ENCODE measurements at regions not wholly inside any gene's neighbourhood (a gene's known extent, or its start where the extent isn't known, plus 50 kb on each side); places are given as distances from the start of the nearest gene placed in this dataset.

DNA sequence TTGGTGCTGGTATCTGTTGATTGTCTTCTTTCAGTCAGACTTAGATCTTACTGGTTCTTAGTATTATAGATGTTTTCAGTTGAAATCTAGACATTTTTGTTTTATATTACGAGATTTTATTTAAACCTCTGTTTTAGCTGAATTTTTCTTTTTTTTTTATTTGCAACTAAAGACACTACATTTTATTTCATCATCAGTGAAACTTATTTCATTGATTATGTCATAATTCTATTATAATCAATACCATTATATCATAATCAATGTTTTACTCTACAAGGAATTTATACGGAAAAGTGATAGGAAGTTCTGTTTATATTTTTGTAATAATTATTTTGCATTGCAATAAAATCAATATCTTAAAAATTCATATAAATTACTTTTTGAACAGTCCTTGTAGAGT lies 477.4 kb upstream of the MDFIC2 start:
- ATAC-seq: no peak

DNA sequence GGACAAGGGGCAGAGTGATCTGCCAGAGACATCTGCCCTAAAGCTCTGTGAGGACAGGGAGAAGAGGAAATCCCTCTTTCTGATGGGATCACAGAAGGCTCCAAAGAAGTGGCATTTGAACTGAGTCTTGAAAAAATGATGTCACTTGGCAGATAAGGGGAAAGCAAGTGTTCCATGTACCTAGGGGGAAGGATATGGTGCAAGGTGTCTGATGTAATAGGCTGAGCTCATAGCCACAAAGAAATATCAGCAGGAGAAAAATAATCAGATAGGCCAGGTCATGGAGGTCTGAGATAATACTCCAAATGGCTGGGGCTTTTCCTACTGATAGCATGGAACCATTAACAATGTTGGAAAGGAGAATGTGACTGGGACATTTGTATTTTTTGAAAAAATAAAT lies 468.4 kb upstream of the MDFIC2 start:
- no peak for ATAC-seq

DNA sequence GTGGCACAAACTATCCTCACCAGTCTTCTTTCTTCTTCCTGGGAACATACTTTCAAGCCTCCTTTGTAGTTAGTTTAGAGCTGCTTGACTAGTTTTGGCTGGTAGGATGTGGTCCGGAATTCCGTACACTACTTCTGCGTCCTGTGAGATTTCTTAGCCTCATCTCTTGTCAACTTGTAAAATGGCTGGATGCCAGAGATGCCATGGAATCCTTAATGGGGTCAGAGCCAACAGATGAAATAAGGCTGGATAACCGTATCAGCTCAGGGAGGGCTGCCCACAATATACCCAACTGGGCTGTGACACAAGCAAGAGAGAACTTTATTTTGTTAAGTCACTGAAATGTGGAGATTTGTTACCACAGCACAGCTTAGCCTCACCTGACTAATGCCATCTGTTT lies 466.9 kb upstream of the MDFIC2 start:
- no peak for ATAC-seq

DNA sequence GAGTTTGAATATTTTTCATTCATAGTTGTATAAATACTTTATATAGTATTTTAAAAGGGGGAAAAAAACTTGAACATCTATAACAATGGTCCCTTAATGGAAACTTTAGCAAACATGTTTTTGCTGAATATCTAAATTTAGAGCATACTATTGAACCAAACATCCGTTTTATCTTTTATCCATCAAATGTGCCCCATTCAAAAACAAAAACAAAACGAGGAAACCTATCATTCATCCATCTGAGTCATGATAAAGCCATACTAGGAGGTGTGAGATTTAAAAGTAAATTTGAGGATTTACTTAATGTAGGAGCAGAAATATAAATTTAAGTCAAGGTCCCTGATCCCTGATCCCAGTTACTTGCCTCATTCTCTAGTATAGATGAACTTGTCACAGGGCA lies 463.6 kb upstream of the MDFIC2 start:
- no peak for ATAC-seq

DNA sequence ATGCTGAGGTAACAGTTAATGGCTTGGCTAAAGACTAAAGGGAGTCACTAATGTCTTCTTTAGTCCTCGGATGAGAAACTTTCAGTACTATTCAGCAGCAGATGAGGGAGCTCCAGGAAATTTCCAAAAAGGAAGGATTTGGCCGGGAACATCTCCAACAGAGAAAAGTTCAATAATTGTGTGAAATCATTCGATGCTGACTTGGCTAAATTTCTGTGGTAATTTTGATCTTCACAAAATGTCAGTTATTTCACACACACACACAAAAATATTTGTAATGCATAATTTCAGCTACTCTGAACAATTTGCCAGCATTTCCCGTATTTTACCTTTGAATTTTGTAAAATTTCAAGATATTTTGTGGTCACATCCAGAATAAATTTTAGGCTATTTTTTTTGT lies 462.8 kb upstream of the MDFIC2 start:
- ATAC-seq: no peak

DNA sequence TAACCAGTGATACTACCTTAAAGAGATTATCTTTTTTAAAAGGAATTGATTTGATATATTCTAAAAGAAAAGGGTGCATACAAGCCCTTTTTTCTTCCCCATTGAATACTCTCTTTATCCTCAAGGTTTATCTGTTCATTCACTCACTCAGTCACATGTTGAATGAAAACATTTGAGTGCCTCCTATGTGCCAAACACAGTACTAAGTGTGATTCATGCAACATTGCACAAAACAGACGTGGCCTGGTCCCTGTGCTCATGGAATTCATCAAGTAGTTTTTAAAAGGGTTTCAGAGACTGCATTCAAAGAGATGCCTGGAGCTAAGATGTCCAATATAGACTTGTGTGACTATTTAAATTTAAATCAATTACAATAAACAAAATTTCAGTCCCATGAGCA lies 462.2 kb upstream of the MDFIC2 start:
- ATAC-seq: no peak

DNA sequence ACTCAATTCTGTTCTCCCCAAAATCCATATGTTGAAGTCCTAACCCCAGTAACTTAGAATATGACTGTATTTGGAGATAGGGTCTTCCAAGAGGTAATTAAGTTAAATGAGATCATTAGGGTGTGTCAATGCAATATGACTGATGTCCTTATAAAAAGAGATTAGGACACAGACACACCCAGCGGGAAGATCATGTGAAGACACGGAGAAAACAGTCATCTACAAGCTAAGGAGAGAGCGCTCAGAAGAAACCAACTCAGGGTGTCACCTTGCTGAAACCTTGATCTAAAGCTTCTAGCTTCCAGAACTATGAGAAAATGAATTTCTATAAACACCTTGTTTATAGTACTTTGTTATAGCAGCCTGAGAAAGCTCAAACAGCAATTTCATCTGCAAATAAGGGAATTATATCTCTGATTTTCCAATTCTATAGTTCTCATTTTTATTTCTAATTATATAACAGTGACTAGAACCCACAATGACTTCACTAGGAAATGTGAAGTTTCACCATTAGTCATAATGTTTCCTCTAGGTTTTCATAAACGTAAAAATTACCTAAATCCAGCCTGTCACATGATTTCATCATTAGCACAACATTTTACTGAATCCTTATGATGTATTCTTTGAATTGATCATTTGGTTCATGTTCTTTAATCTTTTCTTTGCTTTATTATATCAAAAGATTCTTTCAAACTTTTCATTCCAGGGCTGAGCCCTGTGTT lies 459.1 kb upstream of the MDFIC2 start:
- peak; percentile 87 for ATAC-seq

DNA sequence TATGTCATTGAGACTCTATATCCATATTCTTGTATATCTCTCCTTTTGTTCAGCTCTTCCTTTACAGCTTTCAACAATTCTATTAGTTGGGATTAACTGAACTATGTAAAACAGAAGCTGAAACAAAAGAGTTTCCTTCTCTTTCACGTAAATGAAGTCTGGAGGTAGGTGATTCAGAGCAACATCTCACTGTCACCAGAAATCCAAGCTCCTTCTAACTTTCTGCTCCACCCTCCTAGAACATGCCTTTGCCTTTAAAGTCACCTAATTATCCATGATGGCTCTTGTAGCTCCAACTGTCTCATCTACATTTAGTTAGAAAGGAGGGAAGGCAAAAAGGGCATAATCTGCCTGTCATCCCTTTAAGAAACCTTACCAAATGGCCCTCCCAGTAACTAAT lies 458.2 kb upstream of the MDFIC2 start:
- ATAC-seq: peak; percentile 73

DNA sequence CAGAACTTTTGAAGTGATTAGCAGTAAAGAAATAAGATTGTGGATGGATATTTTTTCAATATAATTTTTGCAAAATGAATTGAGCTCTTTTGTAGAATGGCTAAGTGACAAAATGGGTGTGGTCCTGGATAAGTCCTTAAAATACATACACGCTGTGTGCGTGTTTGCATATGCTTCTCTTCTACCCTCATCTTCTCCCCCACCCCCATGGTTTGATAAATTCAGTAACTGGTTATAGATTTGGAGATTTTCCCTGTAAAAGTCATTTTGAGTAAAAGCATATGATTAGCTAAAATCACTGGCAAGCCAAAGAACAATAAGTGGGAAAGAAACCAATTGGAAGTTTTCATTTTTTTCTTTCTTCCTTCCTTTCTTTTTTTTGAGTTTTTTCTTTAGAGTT lies 453.9 kb upstream of the MDFIC2 start:
- ATAC-seq: no peak

DNA sequence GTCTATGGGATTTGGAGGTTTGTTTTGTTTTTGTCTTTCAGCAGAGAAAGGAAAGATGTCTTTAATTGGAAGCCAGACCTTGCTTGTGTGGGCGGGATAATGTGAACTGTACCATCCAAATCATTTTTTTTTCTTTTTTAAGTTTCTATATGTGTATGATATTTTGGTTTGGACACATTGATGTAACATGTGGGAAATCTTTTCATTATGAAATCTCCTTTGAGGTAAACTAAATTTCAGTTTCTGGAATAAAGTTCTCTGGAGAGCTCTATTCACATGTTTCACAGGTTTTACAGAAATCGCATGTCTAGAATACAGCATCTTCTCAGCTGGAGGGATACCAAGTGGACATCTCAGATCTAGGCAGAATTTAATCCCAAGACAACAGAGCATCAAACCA lies 451.5 kb upstream of the MDFIC2 start:
- no peak for ATAC-seq

DNA sequence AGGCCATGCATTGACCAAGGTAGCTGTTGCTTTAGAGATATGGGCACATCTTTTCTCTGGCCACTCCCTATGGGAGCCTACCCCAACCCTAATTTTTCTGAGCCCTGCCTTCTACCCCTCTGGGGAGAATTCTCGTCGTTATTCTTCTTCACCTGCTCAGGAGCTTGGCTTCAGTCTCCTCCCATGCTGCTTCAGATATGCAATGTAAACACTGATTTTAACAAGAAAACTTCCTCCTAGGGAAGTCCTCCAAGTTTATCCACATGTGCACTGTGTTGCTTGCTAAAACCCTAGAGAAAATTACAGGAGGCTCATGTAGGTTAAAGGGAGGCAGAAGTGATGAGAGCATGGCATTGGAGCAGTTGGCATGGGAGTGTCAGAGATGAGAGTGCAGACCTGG lies 445.2 kb upstream of the MDFIC2 start:
- ATAC-seq: no peak

DNA sequence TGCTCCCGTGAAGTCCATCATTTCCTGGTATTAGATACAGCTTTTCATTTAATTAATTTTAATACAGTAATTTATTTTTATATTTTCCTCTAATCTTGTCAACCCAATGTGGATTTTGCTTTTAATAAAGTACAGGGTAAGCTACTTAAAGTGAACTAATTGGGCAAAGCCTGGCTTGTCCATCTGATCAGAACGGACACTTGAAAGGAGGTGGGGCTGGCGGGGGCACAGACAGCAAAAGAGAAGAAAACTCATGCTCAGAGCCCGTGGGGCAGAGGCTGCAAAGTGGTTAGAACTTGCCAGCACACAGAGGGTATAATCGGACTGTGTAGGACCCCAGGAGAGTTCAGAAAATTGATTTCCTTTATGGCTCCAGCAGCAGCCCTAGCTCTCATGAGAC lies 443.1 kb upstream of the MDFIC2 start:
- ATAC-seq: no peak

DNA sequence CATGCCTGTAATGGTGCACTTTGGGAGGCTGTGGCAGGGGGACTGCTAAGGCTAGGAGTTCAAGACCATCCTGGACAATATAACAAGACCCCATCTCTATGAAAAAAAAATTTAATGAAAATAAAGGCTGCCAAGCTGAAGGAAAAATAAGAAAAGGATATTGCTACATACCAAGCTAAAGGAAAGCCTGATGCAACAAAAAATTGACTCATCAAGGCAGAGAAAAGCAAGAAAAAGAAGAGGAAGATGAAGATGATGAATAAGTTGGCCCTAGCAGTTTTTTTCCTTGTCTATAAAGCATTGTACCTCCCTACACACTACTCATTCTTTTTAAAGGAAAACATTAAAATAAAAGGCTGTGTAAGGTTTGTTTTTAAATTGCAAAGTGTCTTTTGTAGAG lies 441.9 kb upstream of the MDFIC2 start:
- no peak for ATAC-seq

DNA sequence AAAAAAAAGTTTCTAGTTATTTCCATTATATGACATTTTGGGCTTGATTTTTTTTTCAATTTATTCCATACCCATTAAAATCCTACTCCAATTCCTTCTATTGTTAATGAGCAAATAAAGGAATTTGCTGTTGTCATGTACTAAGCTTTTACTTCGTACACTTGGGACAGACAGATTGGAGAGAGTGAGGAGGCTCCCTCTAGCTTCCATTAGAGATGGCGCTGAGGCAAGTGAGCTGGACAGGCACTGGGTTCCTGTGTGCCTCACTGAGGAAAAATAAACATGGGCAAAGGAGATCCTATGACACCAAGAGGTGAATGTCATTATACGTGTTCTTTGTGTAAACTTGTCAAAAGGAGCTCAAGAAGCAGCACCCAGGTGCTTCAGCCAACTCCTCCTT lies 441.1 kb upstream of the MDFIC2 start:
- no peak for ATAC-seq

DNA sequence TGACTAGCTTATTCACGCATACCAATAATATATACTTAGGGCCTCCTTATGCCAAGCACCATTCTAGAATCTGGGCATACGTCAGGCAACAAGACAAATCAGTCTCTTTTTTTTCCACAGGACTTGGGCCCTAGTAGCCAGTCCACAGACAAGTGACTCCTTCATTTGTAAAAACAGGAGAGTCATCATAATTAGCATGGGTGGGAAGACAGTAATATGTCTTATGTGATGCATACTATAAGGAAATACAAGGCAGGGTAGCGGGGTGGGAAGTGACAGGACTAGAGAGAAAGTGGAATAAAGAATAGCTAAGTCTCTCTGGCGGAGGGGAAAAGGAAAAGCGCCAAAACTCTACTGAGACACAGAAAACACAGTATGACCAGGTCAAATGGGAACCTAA lies 439.6 kb upstream of the MDFIC2 start:
- ATAC-seq: no peak

DNA sequence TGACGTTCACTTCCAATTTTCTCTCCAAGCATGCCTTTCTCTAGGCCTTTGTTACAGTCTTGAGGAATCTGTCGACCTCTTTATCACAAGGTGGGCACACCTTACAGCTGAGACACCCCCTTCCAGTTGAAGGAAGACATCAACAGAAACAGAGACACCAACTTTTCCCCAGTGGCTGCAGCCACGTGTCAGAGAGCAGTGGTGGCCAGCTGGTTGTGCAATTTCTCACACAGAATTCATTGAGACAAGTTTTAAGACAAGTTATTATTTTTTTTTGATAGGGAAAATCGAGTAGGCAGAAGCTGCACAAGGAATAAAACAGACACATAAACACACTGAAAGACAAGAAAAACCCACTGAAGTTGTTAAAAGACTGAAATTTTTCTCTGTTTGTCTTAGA lies 436.7 kb upstream of the MDFIC2 start:
- ATAC-seq: no peak

DNA sequence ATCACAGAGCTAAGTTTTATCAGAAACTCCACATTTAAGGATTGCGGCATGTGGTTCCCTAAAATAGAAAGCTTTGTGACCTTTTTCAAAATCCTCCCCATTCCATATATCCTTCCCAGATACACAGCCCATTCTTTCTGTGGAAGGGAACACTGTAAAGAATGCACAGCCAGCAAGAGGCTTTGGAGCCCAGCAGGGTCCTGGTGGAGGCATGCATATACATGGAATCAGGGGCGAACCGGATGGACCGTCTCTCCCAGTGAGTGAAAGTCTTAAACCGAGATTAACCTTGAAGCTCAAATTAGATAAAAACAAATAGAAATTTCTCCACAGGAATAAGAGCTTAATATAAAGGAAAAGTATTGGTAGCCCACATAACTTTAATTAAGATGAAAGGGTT lies 436.2 kb upstream of the MDFIC2 start:
- no peak for ATAC-seq

DNA sequence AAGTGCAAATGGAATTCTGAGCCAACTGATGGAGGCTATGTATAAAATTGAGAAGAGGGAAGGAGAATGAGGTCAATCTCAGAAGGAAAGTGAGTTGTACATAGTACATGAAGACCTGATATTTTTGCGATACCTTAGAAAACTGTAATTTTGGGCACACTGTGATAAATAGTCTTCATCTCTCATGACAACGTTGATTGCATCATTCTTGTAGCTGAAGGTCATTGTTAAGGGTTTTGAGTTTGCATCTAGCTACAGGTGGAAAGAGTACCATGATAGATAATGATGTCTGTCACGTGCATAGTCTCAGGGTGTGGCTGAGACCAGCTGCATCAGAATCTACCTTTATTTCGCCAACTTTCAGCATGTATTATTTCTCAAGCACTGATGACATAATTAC lies 435.4 kb upstream of the MDFIC2 start:
- no peak for ATAC-seq

DNA sequence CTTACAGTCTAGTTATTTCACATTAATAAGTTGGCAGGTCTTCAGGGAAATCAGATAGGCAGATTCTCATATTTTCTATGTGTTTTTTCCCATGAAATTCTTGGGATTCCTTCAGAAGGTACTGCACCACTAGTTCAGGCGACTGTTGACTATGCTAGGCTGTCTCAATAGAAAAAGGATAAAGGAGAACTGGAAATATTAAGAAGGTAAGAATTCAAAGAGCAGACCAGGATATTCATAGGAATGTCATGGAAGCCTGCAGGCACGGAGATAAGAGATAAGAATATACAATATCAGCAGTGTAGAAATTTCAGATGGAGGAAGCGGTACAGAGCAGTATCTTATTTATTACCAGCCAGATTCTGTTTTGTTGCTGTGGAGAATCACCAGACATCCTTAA lies 432.1 kb upstream of the MDFIC2 start:
- ATAC-seq: no peak

DNA sequence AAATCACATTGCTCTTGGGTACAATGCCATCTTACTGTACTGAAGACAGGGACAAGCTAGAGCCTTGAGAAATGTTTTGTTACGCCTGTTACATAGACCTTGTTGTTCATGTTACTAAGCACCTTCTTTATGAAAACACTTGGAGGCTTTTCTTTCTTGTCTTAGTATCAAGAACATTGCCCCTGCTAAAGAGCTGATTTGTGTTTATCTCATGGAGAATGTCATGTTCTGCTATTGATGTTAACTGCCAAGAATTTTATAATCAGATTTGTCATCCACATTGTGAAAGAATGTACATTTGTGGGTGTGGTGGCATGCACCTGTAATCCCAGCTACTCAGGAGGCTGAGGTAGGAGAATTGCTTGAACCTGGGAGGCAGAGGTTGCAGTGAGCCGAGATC lies 431.3 kb upstream of the MDFIC2 start:
- ATAC-seq: no peak

DNA sequence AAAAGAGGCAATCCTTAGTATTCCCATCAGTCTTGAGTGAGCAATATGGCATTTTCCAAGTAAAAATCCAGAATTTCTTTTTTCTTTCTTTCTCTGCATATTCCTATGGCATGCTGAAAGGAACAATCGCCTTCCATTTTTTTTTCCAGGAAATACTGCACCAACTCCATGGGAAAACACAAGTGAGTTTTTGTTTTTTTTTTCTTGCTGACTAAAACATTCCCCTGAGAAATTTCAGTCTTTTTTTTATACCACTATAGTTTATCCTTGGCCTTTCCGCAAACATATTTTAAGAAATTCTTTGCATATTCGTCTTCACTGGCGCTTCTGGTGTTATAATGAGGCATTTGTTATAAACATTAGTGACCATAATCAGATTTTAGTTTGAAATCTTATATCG lies 429.6 kb upstream of the MDFIC2 start:
- ATAC-seq: no peak

DNA sequence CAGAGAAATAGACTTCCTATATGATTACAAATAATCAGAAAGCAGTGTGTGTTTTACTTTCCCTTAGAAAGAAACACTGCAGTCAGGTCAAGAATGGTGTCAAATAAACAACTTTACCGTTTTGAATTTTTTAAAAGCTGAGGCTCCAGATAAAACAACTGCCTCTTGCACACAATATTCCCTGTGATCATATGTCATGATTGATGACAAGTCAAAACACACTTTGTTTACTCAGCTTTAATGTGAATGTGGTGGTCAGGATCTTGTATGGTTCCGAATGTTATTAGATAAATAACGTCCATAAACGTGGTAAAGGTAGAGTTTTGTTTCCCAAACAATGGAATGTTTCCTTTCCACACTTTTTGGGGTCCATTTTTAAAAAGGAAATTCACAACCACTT lies 428.4 kb upstream of the MDFIC2 start:
- ATAC-seq: no peak

DNA sequence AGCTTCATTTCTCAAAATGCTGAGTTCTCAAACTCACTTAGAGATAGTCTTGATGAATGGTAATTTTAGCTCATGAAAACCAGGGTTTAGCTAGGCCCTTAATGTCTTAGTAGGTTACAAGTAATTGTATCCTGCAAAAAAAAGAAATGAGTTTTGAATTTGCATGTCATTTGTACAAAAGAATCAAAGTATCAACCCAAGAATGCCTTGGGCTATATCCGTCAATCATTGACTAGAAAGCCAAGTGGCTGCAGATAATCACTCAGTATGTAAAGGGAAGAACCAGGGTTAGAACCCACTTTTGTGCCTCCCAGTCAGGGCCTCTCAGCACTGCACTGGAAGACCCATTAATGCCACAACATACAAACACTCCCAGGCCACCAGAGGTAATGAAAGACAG lies 427.6 kb upstream of the MDFIC2 start:
- no peak for ATAC-seq

DNA sequence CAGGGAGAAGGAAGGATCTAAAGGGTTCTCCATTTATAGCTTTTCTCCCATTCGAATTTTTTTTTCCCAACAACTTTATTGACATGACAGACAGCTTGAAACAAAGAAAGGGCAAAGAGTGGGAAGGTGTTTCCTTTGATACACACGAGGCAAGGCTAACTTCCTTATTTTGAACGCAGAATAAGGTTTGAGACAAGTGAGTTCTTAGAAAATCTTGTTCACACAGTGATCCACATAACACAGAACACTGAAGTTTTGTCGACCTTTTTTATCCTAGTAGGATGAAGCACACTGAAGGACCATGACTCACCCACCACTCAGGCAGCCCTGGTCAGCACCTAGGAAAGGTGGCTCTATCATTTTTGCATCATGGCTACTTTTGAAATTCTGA lies 425.8 kb upstream of the MDFIC2 start:
- ATAC-seq: no peak

DNA sequence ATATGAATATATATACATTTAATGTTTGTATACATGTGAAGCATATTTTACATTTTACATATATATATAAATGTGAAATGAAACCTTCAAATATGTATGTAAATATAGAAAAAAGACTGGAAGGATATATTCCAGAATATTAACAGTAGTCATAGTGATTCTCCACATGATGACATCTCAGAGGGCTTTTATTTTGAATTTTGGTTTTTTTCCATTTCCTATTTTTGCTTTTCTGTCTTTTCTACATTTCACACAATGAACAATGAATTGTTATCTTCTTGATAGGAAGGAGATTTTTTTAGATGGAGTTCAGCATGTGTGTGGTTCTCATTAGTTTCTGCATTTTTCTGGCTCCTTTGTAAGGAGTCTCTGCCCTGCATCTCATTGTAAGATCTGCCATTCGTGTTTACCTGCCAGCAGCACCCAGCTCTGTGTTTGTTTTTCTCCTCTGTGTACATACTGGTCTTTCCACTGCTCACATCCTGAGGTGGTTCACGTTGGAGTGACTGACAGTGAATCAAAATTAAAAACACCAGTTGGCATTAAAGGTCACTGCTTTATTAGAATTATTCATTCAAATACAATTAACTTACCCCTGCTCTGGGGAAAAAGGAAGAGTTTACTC lies 425.3 kb upstream of the MDFIC2 start:
- no peak for ATAC-seq

Measured in esophagus mucosa (tissue), 1 donor.